Spleen (tissue), 11 donors: ENCODE measurements at regions not wholly inside any gene's neighbourhood (a gene's known extent, or its start where the extent isn't known, plus 50 kb on each side); places are given as distances from the start of the nearest gene placed in this dataset.

Experiments
- DNase-seq: peaks from one replicate; pipeline ENCODE4 v3.0.0-alpha.2; 2020
- H3K27ac ChIP-seq, 8 donors: fragments of 200-600 bp; sonication (generic) in 7 of 8; 1 replicate in 4 of 8; 2 replicates in 4 of 8; pipeline versions ENCODE4 v1.5.0 to v1.8.0; 2016 to 2021; ENCODE audit warnings: inconsistent platforms in 4 of 8, mild to moderate bottlenecking in 4 of 8, moderate library complexity in 1 of 8
- H3K27me3 ChIP-seq, 7 donors: fragments of 200-600 bp; sonication (generic) in 6 of 7; replicated peaks in 1 of 7; 1 replicate in 4 of 7; 2 replicates in 3 of 7; pipeline versions ENCODE4 v1.5.0 to v1.8.0; 2016 to 2021; ENCODE audit warnings: inconsistent platforms in 3 of 7, mild to moderate bottlenecking in 1 of 7
- H3K36me3 ChIP-seq, 6 donors: fragments of 200-600 bp; sonication (generic) in 5 of 6; 1 replicate in 4 of 6; 2 replicates in 2 of 6; pipeline versions ENCODE4 v1.5.0 to v1.8.0; 2016 to 2021; ENCODE audit warnings: inconsistent platforms in 2 of 6
- H3K4me1 ChIP-seq, 6 donors: fragments of 200-600 bp; sonication (generic) in 5 of 6; 1 replicate in 3 of 6; 2 replicates in 3 of 6; pipeline versions ENCODE4 v1.5.0 to v1.8.0; 2016 to 2021; ENCODE audit warnings: inconsistent platforms in 3 of 6
- H3K4me3 ChIP-seq, 8 donors: fragments of 200-600 bp; sonication (generic) in 7 of 8; 1 replicate in 4 of 8; 2 replicates in 4 of 8; pipeline versions ENCODE4 v1.5.0 to v1.8.0; 2016 to 2021; ENCODE audit warnings: inconsistent platforms in 4 of 8, mild to moderate bottlenecking in 4 of 8, moderate library complexity in 2 of 8
- H3K9me3 ChIP-seq, 8 donors: fragments of 200-600 bp; sonication (generic) in 7 of 8; 1 replicate in 4 of 8; 2 replicates in 4 of 8; pipeline versions ENCODE4 v1.5.0 to v1.8.0; 2016 to 2021; ENCODE audit warnings: inconsistent platforms in 4 of 8
- CTCF ChIP-seq, 11 experiments: fragments of 200-600 bp in 7 of 11; fragments of 450-650 bp in 4 of 11; sonication (generic) in 4 of 11; IDR thresholded peaks in 8 of 11; conservative IDR thresholded peaks in 3 of 11; 1 replicate in 7 of 11; 2 replicates in 4 of 11; pipeline versions ENCODE4 v1.4.0 to v1.8.0; 2016 to 2021; ENCODE audit warnings: antibody characterized with exemption in 11 of 11, inconsistent platforms in 4 of 11, mild to moderate bottlenecking in 1 of 11
- POLR2A ChIP-seq, 3 donors: fragments of 450-650 bp; IDR thresholded peaks; one replicate each; pipeline ENCODE4 v1.5.1; 2017; ENCODE audit warnings: antibody characterized with exemption in 3 of 3, mild to moderate bottlenecking in 1 of 3
- POLR2AphosphoS5 ChIP-seq, 3 donors: sonication (generic); formaldehyde crosslinking; IDR thresholded peaks; one replicate each; pipeline ENCODE4 v1.5.1; 2017; ENCODE audit warnings: antibody characterized with exemption in 3 of 3
- WGBS, 5 donors: extraction: QIAGEN DNeasy Blood & Tissue Kit in 3 of 5; methylation state at CpG; one replicate each; pipeline versions ENCODE4 v1.1.5 to v1.1.7; 2013 to 2018; 5-methylcytosine and 5-hydroxymethylcytosine counted together
- intact Hi-C: fragments of 100-400 bp; cut with DNase I; formaldehyde crosslinking; loops from one replicate; pipeline ENCODE4 v1.15.0; 2023; ENCODE audit warnings: low total_unique reads
- donor health status: healthy with polysubstance abuse.
- donor health status: DM: no; HTN: no; CAD: no; lungs with moderate emphysema.
- donor health status: DM: no; HTN: no; CAD: no.
- donor health status: Bipolar disorder and iron deficiency.
- donor health status: healthy.
- donor health status: DM: no; HTN: no; CAD: no.
- donor health status: DM: yes; HTN: yes; CAD: no.

GRCh38 chr7:20503278-20503950, 112.1 kb upstream of the ABCB5 start:
- no peaks in the 10 kb centered on the region for H3K4me1 ChIP-seq
- intact Hi-C loops = no loop called here
- H3K9me3 ChIP-seq = peaks cover 0 to 35% (median 19%) of the 10 kb centered on the region in 8 donors
- no peak overlapping the region for H3K27ac ChIP-seq
- no peak overlapping the region for H3K4me3 ChIP-seq
- no peaks in the 10 kb centered on the region for H3K36me3 ChIP-seq
- H3K27me3 ChIP-seq = no peaks in the 10 kb centered on the region
- 74 to 86% (median 83%) methylated on average over 3 of the region's 3 CpGs for WGBS, 5 donors
- TF ChIP-seq POLR2A (IDR thresholded peaks at IDR 0.05) (no peak), POLR2AphosphoS5 (IDR thresholded peaks at IDR 0.05) (no peak), CTCF (IDR thresholded peaks at IDR 0.05 in 8 of 11, conservative IDR thresholded peaks at IDR 0.05 in 3 of 11) (no peak)
- no peak for DNase-seq

GRCh38 chr7:20504060-20504459, 111.4 kb upstream of the ABCB5 start:
- Histone ChIP-seq H3K4me3 (no peak overlapping the region), H3K4me1 (no peaks in the 10 kb centered on the region), H3K9me3 (peaks cover 0 to 28% (median 17%) of the 10 kb centered on the region in 8 donors), H3K27ac (no peak overlapping the region), H3K27me3 (no peaks in the 10 kb centered on the region), H3K36me3 (no peaks in the 10 kb centered on the region)
- TF ChIP-seq CTCF (IDR thresholded peaks at IDR 0.05 in 8 of 11, conservative IDR thresholded peaks at IDR 0.05 in 3 of 11) (no peak), POLR2A (IDR thresholded peaks at IDR 0.05) (no peak), POLR2AphosphoS5 (IDR thresholded peaks at IDR 0.05) (no peak)
- intact Hi-C loops = no loop called here
- DNase-seq = no peak
- WGBS, 5 donors = 60 to 82% (median 71%) methylated on average over 3 of the region's 3 CpGs

- Histone ChIP-seq H3K4me1 (no peaks in the 10 kb centered on the region), H3K36me3 (no peaks in the 10 kb centered on the region), H3K27me3 (no peaks in the 10 kb centered on the region), H3K4me3 (no peak overlapping the region), H3K27ac (no peak overlapping the region), H3K9me3 (peaks cover 0 to 10% (median 6%) of the 10 kb centered on the region in 8 donors)
- intact Hi-C loops = no loop called here
- DNase-seq = no peak
- 61 to 87% (median 76%) methylated on average over 2 of the region's 2 CpGs for WGBS, 5 donors
- TF ChIP-seq CTCF (IDR thresholded peaks at IDR 0.05 in 8 of 11, conservative IDR thresholded peaks at IDR 0.05 in 3 of 11) (no peak), POLR2A (IDR thresholded peaks at IDR 0.05) (no peak), POLR2AphosphoS5 (IDR thresholded peaks at IDR 0.05) (no peak)
Observed at GRCh38 chr7:20506175-20506574, 109.3 kb upstream of the ABCB5 start.

- Histone ChIP-seq H3K4me1 (no peaks in the 10 kb centered on the region), H3K36me3 (no peaks in the 10 kb centered on the region), H3K27ac (no peak overlapping the region), H3K4me3 (no peak overlapping the region), H3K9me3 (peaks cover 0 to under 1% (median 0%) of the 10 kb centered on the region in 8 donors), H3K27me3 (no peaks in the 10 kb centered on the region)
- WGBS, 5 donors = 94 to 100% (median 100%) methylated on average over 1 of the region's 1 CpG
- intact Hi-C loops = no loop called here
- no peak for DNase-seq
- TF ChIP-seq POLR2A (IDR thresholded peaks at IDR 0.05) (no peak), CTCF (IDR thresholded peaks at IDR 0.05 in 8 of 11, conservative IDR thresholded peaks at IDR 0.05 in 3 of 11) (no peak), POLR2AphosphoS5 (IDR thresholded peaks at IDR 0.05) (no peak)
Observed at GRCh38 chr7:20507157-20507556, 108.3 kb upstream of the ABCB5 start.
